B cell (primary cell): ENCODE measurements at regions not wholly inside any gene's neighbourhood (a gene's known extent, or its start where the extent isn't known, plus 50 kb on each side); places are given as distances from the start of the nearest gene placed in this dataset.

ENCODE experiments used
- ATAC-seq: fragments of 200-7000 bp; cut with Tn5 transposase; one replicate; pipeline ENCODE4 v1.10.0; 2021; ENCODE audit warnings: low read depth, mild to moderate bottlenecking, moderate number of reproducible peaks, moderate library complexity
- CTCF ChIA-PET: fragments of 350-600 bp; sonication (Branson Sonifier 250); formaldehyde crosslinking; loops from one replicate; lab custom pipeline; 2021; ENCODE audit warnings: antibody characterized with exemption, inconsistent platforms; lab: Charles Lee
- POLR2A ChIA-PET: fragments of 350-600 bp; sonication (Branson Sonifier 250); formaldehyde crosslinking; loops from one replicate; lab custom pipeline; 2021; ENCODE audit warnings: antibody characterized with exemption; lab: Charles Lee
- DNase-seq: peaks from one replicate; pipeline ENCODE4 v3.0.0; 2013
- H2AFZ ChIP-seq: 2 replicates; pipeline ENCODE4 v1.6.1; 2012; ENCODE audit warnings: mild to moderate bottlenecking, low read depth, low read length; ENCODE audit not compliant: insufficient read depth, poor library complexity, severe bottlenecking
- H3K27ac ChIP-seq, 2 donors: 1 replicate in 1 of 2; 2 replicates in 1 of 2; pipeline ENCODE4 v1.5.1; 2012 to 2013; ENCODE audit warnings: low read length in 2 of 2, mild to moderate bottlenecking in 2 of 2, moderate library complexity in 1 of 2
- H3K27me3 ChIP-seq, 4 experiments: fragments of 200-600 bp in 1 of 4; sonication (generic) in 1 of 4; replicated peaks in 1 of 4; 1 replicate in 2 of 4; 2 replicates in 2 of 4; pipeline versions ENCODE4 v1.6.1 to v1.7.0; 2013 to 2016; ENCODE audit warnings: low read length in 3 of 4, mild to moderate bottlenecking in 2 of 4, mixed read lengths in 1 of 4, moderate library complexity in 1 of 4; ENCODE audit not compliant: insufficient read depth in 4 of 4, control insufficient read depth in 3 of 4; ENCODE audit errors: control extremely low read depth in 1 of 4
- H3K36me3 ChIP-seq, 2 experiments: replicated peaks in 1 of 2; 1 replicate in 1 of 2; 2 replicates in 1 of 2; pipeline versions ENCODE4 v1.6.1 to v1.7.1; 2013; ENCODE audit warnings: low read length in 1 of 2; ENCODE audit not compliant: insufficient read depth in 2 of 2, control insufficient read depth in 1 of 2; ENCODE audit errors: control extremely low read depth in 1 of 2, extremely low read depth in 1 of 2
- H3K4me1 ChIP-seq, 2 donors: fragments of 200-600 bp in 1 of 2; sonication (generic) in 1 of 2; 1 replicate in 1 of 2; 2 replicates in 1 of 2; pipeline versions ENCODE4 v1.5.1 to v1.6.1; 2013 to 2017; ENCODE audit warnings: low read length in 2 of 2; ENCODE audit not compliant: control insufficient read depth in 2 of 2, insufficient read depth in 2 of 2
- H3K4me2 ChIP-seq: replicated peaks from 2 replicates; pipeline ENCODE3; 2012; ENCODE audit warnings: mild to moderate bottlenecking, low read depth, low read length; ENCODE audit not compliant: poor library complexity, severe bottlenecking
- H3K4me3 ChIP-seq, 5 experiments: fragments of 200-600 bp in 1 of 5; sonication (generic) in 1 of 5; 1 replicate in 3 of 5; 2 replicates in 2 of 5; pipeline versions ENCODE4 v1.5.1 to v1.7.0; 2011 to 2016; ENCODE audit warnings: low read length in 4 of 5, mild to moderate bottlenecking in 4 of 5, low read depth in 2 of 5, control low read depth in 1 of 5, moderate library complexity in 1 of 5; ENCODE audit not compliant: insufficient read depth in 1 of 5; ENCODE audit errors: control extremely low read depth in 1 of 5, extremely low read depth in 1 of 5
- H3K79me2 ChIP-seq: fragments of 200-600 bp; sonication (generic); one replicate; pipeline ENCODE4 v1.6.0; 2016; ENCODE audit warnings: low read length; ENCODE audit not compliant: control insufficient read depth, insufficient read depth
- H3K9ac ChIP-seq: fragments of 200-600 bp; sonication (generic); 2 replicates; pipeline ENCODE4 v1.6.1; 2017; ENCODE audit warnings: mild to moderate bottlenecking, low read length, moderate library complexity
- H3K9me3 ChIP-seq, 3 donors: one replicate each; pipeline versions ENCODE4 v1.6.1 to v1.7.1; 2013; ENCODE audit warnings: low read length in 2 of 3; ENCODE audit not compliant: control insufficient read depth in 2 of 3, insufficient read depth in 1 of 3; ENCODE audit errors: control extremely low read depth in 1 of 3
- H4K20me1 ChIP-seq: 2 replicates; pipeline ENCODE4 v1.6.0; 2012; ENCODE audit warnings: mild to moderate bottlenecking, low read length; ENCODE audit not compliant: insufficient read depth, control insufficient read depth, poor library complexity, severe bottlenecking
- H3K27ac Mint-ChIP-seq: one replicate; pipeline ENCODE4 v1.8.0; 2021; ENCODE audit warnings: mixed read lengths
- H3K27me3 Mint-ChIP-seq: one replicate; pipeline ENCODE4 v1.8.0; 2021; ENCODE audit warnings: mixed read lengths
- H3K4me1 Mint-ChIP-seq: one replicate; pipeline ENCODE4 v1.8.0; 2021; ENCODE audit warnings: mixed read lengths
- H3K4me3 Mint-ChIP-seq: one replicate; pipeline ENCODE4 v1.8.0; 2021; ENCODE audit warnings: mixed read lengths
- H3K9me3 Mint-ChIP-seq: one replicate; pipeline ENCODE4 v1.8.0; 2022; ENCODE audit warnings: mixed read lengths; ENCODE audit not compliant: insufficient read depth
- EZH2 ChIP-seq: IDR thresholded peaks from 2 replicates; pipeline ENCODE4 v1.6.1; 2012; ENCODE audit warnings: borderline replicate concordance, low read depth, mild to moderate bottlenecking, moderate library complexity, low read length; ENCODE audit not compliant: insufficient read depth, poor library complexity, severe bottlenecking
- WGBS: methylation state at CpG from one replicate; pipeline ENCODE4 v1.1.5; 2013; ENCODE audit warnings: missing lambda C conversion rate; ENCODE audit not compliant: insufficient coverage; 5-methylcytosine and 5-hydroxymethylcytosine counted together
- intact Hi-C: fragments of 100-400 bp; cut with micrococcal nuclease; formaldehyde crosslinking; loops from one replicate; pipeline ENCODE4 v1.10.0; 2022
- TF ChIP-seq, protein P1 (sequence below): fragments of 200-600 bp; IDR thresholded peaks from one replicate; pipeline ENCODE4 v1.8.0; 2022; ENCODE audit warnings: antibody characterized with exemption, mild to moderate bottlenecking

DNA sequence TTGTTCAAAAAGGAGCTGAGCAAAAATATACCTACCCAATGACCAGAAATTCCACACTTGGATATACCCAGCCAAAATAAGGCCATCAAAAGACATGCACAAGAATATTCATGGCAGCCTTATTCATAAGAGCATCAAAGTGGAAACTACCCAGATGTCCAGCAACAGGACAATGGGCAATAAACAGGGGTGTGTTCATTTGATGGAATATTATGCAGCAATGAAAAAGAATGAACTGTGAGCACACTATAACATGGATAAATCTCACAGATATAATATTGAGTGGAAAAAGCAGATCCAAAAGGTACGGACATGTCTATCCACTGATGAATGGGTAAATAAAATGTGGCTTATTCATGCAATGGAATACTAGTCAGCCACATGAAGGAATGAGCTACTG lies 209.2 kb upstream of the LHX5 start:
- Histone ChIP-seq H3K4me3 (no peak overlapping the region), H4K20me1 (no peaks in the 10 kb centered on the region), H3K9ac (no peak overlapping the region), H2AFZ (no peak overlapping the region), H3K27ac (no peak overlapping the region), H3K4me1 (no peaks in the 10 kb centered on the region), H3K27me3 (no peaks in the 10 kb centered on the region), H3K9me3 (no peaks in the 10 kb centered on the region), H3K36me3 (no peaks in the 10 kb centered on the region), H3K4me2 (no peak overlapping the region), H3K79me2 (no peaks in the 10 kb centered on the region)
- ChIA-PET POLR2A (no interaction called here), CTCF (interaction anchor here (0.7 kb wide), 1 partner anchor 247 kb away, joined by 4 read pairs; no protein-coding TSS in a partner anchor)
- no CpG with 5 or more reads among the region's 1 CpG for WGBS
- no peaks in the 10 kb centered on the region for H3K4me1 Mint-ChIP-seq
- H3K27me3 Mint-ChIP-seq = peaks cover 17% of the 10 kb centered on the region
- DNase-seq = no peak
- H3K9me3 Mint-ChIP-seq = no peaks in the 10 kb centered on the region
- intact Hi-C loops = no loop called here
- no peak overlapping the region for H3K4me3 Mint-ChIP-seq
- no peak for ATAC-seq
- no peak for TF ChIP-seq EZH2
- TF ChIP-seq, protein P1, sequence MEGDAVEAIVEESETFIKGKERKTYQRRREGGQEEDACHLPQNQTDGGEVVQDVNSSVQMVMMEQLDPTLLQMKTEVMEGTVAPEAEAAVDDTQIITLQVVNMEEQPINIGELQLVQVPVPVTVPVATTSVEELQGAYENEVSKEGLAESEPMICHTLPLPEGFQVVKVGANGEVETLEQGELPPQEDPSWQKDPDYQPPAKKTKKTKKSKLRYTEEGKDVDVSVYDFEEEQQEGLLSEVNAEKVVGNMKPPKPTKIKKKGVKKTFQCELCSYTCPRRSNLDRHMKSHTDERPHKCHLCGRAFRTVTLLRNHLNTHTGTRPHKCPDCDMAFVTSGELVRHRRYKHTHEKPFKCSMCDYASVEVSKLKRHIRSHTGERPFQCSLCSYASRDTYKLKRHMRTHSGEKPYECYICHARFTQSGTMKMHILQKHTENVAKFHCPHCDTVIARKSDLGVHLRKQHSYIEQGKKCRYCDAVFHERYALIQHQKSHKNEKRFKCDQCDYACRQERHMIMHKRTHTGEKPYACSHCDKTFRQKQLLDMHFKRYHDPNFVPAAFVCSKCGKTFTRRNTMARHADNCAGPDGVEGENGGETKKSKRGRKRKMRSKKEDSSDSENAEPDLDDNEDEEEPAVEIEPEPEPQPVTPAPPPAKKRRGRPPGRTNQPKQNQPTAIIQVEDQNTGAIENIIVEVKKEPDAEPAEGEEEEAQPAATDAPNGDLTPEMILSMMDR = no peak
- H3K27ac Mint-ChIP-seq = no peak overlapping the region

DNA sequence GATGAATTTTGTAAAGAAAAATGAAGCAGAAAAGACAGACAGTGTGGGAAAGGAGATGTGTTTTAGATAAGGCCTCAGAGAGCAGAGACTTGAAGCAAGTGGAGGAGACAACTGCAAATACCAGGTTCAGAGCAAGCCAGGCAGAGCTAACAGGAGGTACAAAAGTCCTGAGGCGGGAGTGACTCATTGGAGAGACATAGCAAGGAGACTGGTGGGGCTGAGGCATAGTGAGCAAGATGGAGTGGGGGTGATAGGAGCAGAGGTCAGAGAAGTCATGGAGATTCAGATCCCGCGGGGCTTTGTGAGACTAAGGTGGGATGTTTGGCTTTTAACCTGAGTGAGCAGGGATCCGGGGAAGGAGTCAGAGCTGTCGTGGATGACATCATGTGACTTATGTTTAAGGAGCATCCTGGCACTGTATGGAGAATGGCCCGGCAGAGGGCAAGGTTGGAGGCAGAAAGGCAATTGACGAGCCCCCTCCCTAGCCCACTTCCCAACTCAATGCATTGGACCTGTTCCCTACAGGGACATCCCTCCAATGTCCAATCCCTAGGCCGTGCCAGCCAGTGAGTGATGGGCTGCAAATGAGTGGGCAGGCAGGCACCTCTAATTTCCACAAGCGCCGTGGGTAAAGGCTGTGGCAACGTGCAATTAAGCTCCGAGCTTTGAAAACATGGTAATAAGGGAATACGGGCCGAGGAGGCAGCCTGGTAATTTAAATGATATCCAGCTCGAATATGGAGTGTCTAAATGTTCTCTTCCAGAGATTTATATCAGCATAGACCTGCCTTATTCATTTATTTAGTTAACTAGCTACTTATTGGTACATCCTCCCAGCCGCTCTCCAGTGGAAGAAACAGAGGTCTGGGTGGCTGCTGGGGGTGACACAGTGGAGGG lies 206.8 kb upstream of the LHX5 start:
- no peak overlapping the region for H3K4me3 Mint-ChIP-seq
- Histone ChIP-seq H3K4me2 (no peak overlapping the region), H3K9me3 (no peaks in the 10 kb centered on the region), H3K4me3 (no peak overlapping the region), H3K27me3 (no peaks in the 10 kb centered on the region), H3K79me2 (no peaks in the 10 kb centered on the region), H3K36me3 (no peaks in the 10 kb centered on the region), H3K9ac (no peak overlapping the region), H4K20me1 (no peaks in the 10 kb centered on the region), H3K4me1 (no peaks in the 10 kb centered on the region), H2AFZ (no peak overlapping the region), H3K27ac (no peak overlapping the region)
- no peaks in the 10 kb centered on the region for H3K9me3 Mint-ChIP-seq
- no peak for ATAC-seq
- H3K27ac Mint-ChIP-seq = no peak overlapping the region
- intact Hi-C loops = no loop called here
- TF ChIP-seq EZH2 = no peak
- TF ChIP-seq, protein P1 = no peak
- H3K4me1 Mint-ChIP-seq = no peaks in the 10 kb centered on the region
- no peak for DNase-seq
- ChIA-PET POLR2A (no interaction called here), CTCF (no interaction called here)
- WGBS = 89% methylated on average over 12 of the region's 16 CpGs
- H3K27me3 Mint-ChIP-seq = peaks cover 22% of the 10 kb centered on the region
